ENCODE measurements at regions not wholly inside any gene's neighbourhood (a gene's known extent, or its start where the extent isn't known, plus 50 kb on each side); places are given as distances from the start of the nearest gene placed in this dataset.
A peak's percentile ranks its signal among the peaks of the same experiment; 100 is the strongest.

GRCh38 chr20:41669708-41670263 lies 51.6 kb upstream of the CHD6 start:
- intact Hi-C loops (cut with micrococcal nuclease; ENCODE audit: unreplicated experiment): no loop called here
- BruUV-seq (replicated peaks): no TSS peak

More at GRCh38 chr20:41669708-41670263, 51.6 kb upstream of the CHD6 start:
- FAIRE-seq (no peak), DNase-seq (ENCODE audit: low spot score) (no peak), ATAC-seq (peak; percentile 64)
- POLR2A ChIA-PET: no interaction called here
- no peak overlapping the region for H3K9ac ChIP-seq (ENCODE audit: insufficient read depth, low read depth, low read length)
- no peak overlapping the region for H3K4me3 ChIP-seq (replicated peaks in 1 of 3; ENCODE audit: insufficient read depth in 1 of 3, low read depth in 2 of 3, low read length in 3 of 3)
- 0 out of 2 replicates have a peak, but pooled peaks have one; percentile 17 for TF ChIP-seq FOSL2 (CRISPR knock-in tag; IDR thresholded peaks at IDR 0.05)
- no peak for TF ChIP-seq GMEB1 (CRISPR knock-in tag; IDR thresholded peaks at IDR 0.05; ENCODE audit: borderline replicate concordance)
- TF ChIP-seq MAFK (conservative IDR thresholded peaks at IDR 0.05 in 1 of 2, IDR thresholded peaks at IDR 0.05 in 1 of 2; ENCODE audit: low read length in 2 of 2): peak; percentile 79 to 83
- peak; percentile 69 for TF ChIP-seq MAFF (IDR thresholded peaks at IDR 0.05; ENCODE audit: low read depth, low read length)
- TF ChIP-seq NFE2L2 (IDR thresholded peaks at IDR 0.05; ENCODE audit: low read length): peak; percentile 67
- no peak for TF ChIP-seq ZNF318 (CRISPR knock-in tag; IDR thresholded peaks at IDR 0.05)
- no peaks in the 10 kb centered on the region for H4K20me1 ChIP-seq (ENCODE audit: insufficient read depth, low read length)
- no peaks in the 10 kb centered on the region for H3K36me3 ChIP-seq (replicated peaks in 1 of 2; ENCODE audit: control insufficient read depth in 1 of 2, insufficient read depth in 2 of 2, low read length in 2 of 2)
- CTCF ChIA-PET (ENCODE audit: low intra/inter-chr PET ratio, low total read pairs): no interaction called here
- H3K4me2 ChIP-seq (ENCODE audit: low read depth, low read length): no peak overlapping the region
- peaks cover 12 to 37% of the 10 kb centered on the region in 2 experiments; a peak in 3 of 5 replicates for H3K27me3 ChIP-seq (ENCODE audit: control insufficient read depth in 1 of 2, insufficient read depth in 2 of 2, low read length in 2 of 2)
- no peaks in the 10 kb centered on the region for H3K79me2 ChIP-seq (ENCODE audit: insufficient read depth, low read length)
- H2AFZ ChIP-seq (ENCODE audit: low read length): no peak overlapping the region
- H3K9me3 ChIP-seq (ENCODE audit: low read length): no peaks in the 10 kb centered on the region
- no peak overlapping the region for H3K27ac ChIP-seq (ENCODE audit: extremely low read length, insufficient read depth, low read length)
- WGBS (ENCODE audit: low lambda C conversion rate): 10% methylated on average over 6 of the region's 6 CpGs
- no peaks in the 10 kb centered on the region for H3K4me1 ChIP-seq (ENCODE audit: insufficient read depth, low read length)
- in situ Hi-C loops (cut with HindIII; ENCODE audit: extremely low pct_ligation_motif_present, low pct_unique_long_range_greater_than_20kb): no loop called here
